Body of pancreas (tissue), 4 donors: ENCODE measurements at regions not wholly inside any gene's neighbourhood (a gene's known extent, or its start where the extent isn't known, plus 50 kb on each side); places are given as distances from the start of the nearest gene placed in this dataset.
A peak's percentile ranks its signal among the peaks of the same experiment; 100 is the strongest.

Experiments used
- ATAC-seq: fragments of 150-250 bp; one replicate; pipeline ENCODE4 v1.9.1; 2016
- DNase-seq, 4 donors: peaks; one replicate each; pipeline ENCODE4 v3.0.0-alpha.2; 2019
- H3K27ac ChIP-seq, 4 donors: fragments of 200-600 bp; sonication (generic); 1 replicate in 3 of 4; 2 replicates in 1 of 4; pipeline versions ENCODE4 v1.5.1 to v1.6.1; 2016 to 2019; ENCODE audit warnings: mild to moderate bottlenecking in 1 of 4, mixed read lengths in 1 of 4, moderate library complexity in 1 of 4
- H3K27me3 ChIP-seq, 2 donors: fragments of 200-600 bp; sonication (generic); one replicate each; pipeline ENCODE4 v1.6.0; 2016; ENCODE audit warnings: mild to moderate bottlenecking in 1 of 2
- H3K36me3 ChIP-seq, 2 donors: fragments of 200-600 bp; sonication (generic); replicated peaks in 1 of 2; 2 replicates each; pipeline ENCODE4 v1.5.1; 2016; ENCODE audit warnings: low read depth in 2 of 2; ENCODE audit not compliant: insufficient read depth in 1 of 2
- H3K4me1 ChIP-seq: fragments of 200-600 bp; sonication (generic); one replicate; pipeline ENCODE4 v1.6.0; 2016
- H3K4me3 ChIP-seq, 2 donors: fragments of 200-600 bp; sonication (generic); 1 replicate in 1 of 2; 2 replicates in 1 of 2; pipeline ENCODE4 v1.5.1; 2016 to 2019
- H3K9me3 ChIP-seq, 3 donors: fragments of 200-600 bp; sonication (generic); 1 replicate in 2 of 3; 2 replicates in 1 of 3; pipeline ENCODE4 v1.5.1; 2016
- CTCF ChIP-seq, 7 experiments: fragments of 450-650 bp in 4 of 7; fragments of 200-600 bp in 3 of 7; sonication (generic) in 3 of 7; IDR thresholded peaks; one replicate each; pipeline ENCODE4 v1.5.1; 2016 to 2019; ENCODE audit warnings: antibody characterized with exemption in 7 of 7
- POLR2A ChIP-seq, 3 donors: fragments of 450-650 bp; IDR thresholded peaks; one replicate each; pipeline ENCODE4 v1.6.1; 2016; ENCODE audit warnings: antibody characterized with exemption in 3 of 3, mild to moderate bottlenecking in 2 of 3
- WGBS, 2 donors: methylation state at CpG; one replicate each; pipeline ENCODE4 v1.1.5; 2017; 5-methylcytosine and 5-hydroxymethylcytosine counted together
- intact Hi-C: fragments of 100-400 bp; cut with DNase I; formaldehyde crosslinking; loops from one replicate; pipeline ENCODE4 v1.15.1; 2023

GRCh38 chrX:45849261-45849862 is 648.7 kb upstream of the DIPK2B start:
- DNase-seq: peak in 2 of 4 donors; percentile 22 to 24
- Histone ChIP-seq H3K4me3 (no peak overlapping the region), H3K36me3 (no peaks in the 10 kb centered on the region), H3K27ac (no peak overlapping the region), H3K27me3 (no peaks in the 10 kb centered on the region), H3K4me1 (no peaks in the 10 kb centered on the region), H3K9me3 (no peaks in the 10 kb centered on the region)
- intact Hi-C loops: loop anchor here (5.0 kb wide), 1 partner anchor 332 kb away; no protein-coding TSS in a partner anchor
- WGBS, 2 donors: 9 to 10% methylated on average over 9 of the region's 9 CpGs
- no peak for ATAC-seq
- TF ChIP-seq CTCF (IDR thresholded peaks at IDR 0.05): peak in 4 of 7 experiments; percentile 9 to 41 (median 28)
- no peak for TF ChIP-seq POLR2A (IDR thresholded peaks at IDR 0.05)

GRCh38 chrX:45847961-45848360 is 647.3 kb upstream of the DIPK2B start:
- Histone ChIP-seq H3K4me1 (no peaks in the 10 kb centered on the region), H3K27ac (no peak overlapping the region), H3K36me3 (no peaks in the 10 kb centered on the region), H3K27me3 (no peaks in the 10 kb centered on the region), H3K4me3 (no peak overlapping the region), H3K9me3 (no peaks in the 10 kb centered on the region)
- 55 to 82% methylated on average over 5 of the region's 5 CpGs for WGBS, 2 donors
- no peak for DNase-seq
- no peak for TF ChIP-seq POLR2A (IDR thresholded peaks at IDR 0.05)
- no peak for TF ChIP-seq CTCF (IDR thresholded peaks at IDR 0.05)
- intact Hi-C loops: loop anchor here (5.0 kb wide), 1 partner anchor 331 kb away; no protein-coding TSS in a partner anchor
- ATAC-seq: no peak

- no peak overlapping the region for H3K4me3 ChIP-seq
- no peaks in the 10 kb centered on the region for H3K4me1 ChIP-seq
Measured at GRCh38 chrX:45846328-45846727, 645.7 kb upstream of the DIPK2B start.

GRCh38 chrX:45845142-45845541 is 644.5 kb upstream of the DIPK2B start:
- H3K36me3 ChIP-seq: no peaks in the 10 kb centered on the region

More at GRCh38 chrX:45846328-45846727, 645.7 kb upstream of the DIPK2B start:
- Histone ChIP-seq H3K36me3 (no peaks in the 10 kb centered on the region), H3K27me3 (no peaks in the 10 kb centered on the region), H3K9me3 (no peaks in the 10 kb centered on the region), H3K27ac (no peak overlapping the region)
- no peak for TF ChIP-seq CTCF (IDR thresholded peaks at IDR 0.05)
- TF ChIP-seq POLR2A (IDR thresholded peaks at IDR 0.05): no peak
- ATAC-seq: no peak
- intact Hi-C loops: loop anchor here (5.0 kb wide), 1 partner anchor 329 kb away; no protein-coding TSS in a partner anchor
- WGBS, 2 donors: 90 to 91% methylated on average over 5 of the region's 5 CpGs
- DNase-seq: no peak

More at GRCh38 chrX:45845142-45845541, 644.5 kb upstream of the DIPK2B start:
- no peak for TF ChIP-seq POLR2A (IDR thresholded peaks at IDR 0.05)
- no peak for TF ChIP-seq CTCF (IDR thresholded peaks at IDR 0.05)
- Histone ChIP-seq H3K4me1 (no peaks in the 10 kb centered on the region), H3K4me3 (no peak overlapping the region), H3K9me3 (no peaks in the 10 kb centered on the region), H3K27me3 (no peaks in the 10 kb centered on the region), H3K27ac (no peak overlapping the region)
- intact Hi-C loops: loop anchor here (5.0 kb wide), 1 partner anchor 328 kb away; no protein-coding TSS in a partner anchor
- 74 to 82% methylated on average over 5 of the region's 5 CpGs for WGBS, 2 donors
- DNase-seq (no peak), ATAC-seq (no peak)
